Coronary artery (tissue), 2 donors: ENCODE measurements at regions not wholly inside any gene's neighbourhood (a gene's known extent, or its start where the extent isn't known, plus 50 kb on each side); places are given as distances from the start of the nearest gene placed in this dataset.

ENCODE experiments used
- DNase-seq: peaks from one replicate; pipeline ENCODE4 v3.0.0-alpha.2; 2017; ENCODE audit warnings: low spot score
- H3K27ac ChIP-seq, 2 donors: fragments of 200-600 bp; sonication (generic); one replicate each; pipeline ENCODE4 v1.5.1; 2016 to 2019
- H3K4me3 ChIP-seq: fragments of 200-600 bp; sonication (generic); 2 replicates; pipeline ENCODE4 v1.5.1; 2016; ENCODE audit warnings: mild to moderate bottlenecking, moderate library complexity
- CTCF ChIP-seq: fragments of 200-600 bp; sonication (generic); IDR thresholded peaks from one replicate; pipeline ENCODE4 v1.5.1; 2019; ENCODE audit warnings: antibody characterized with exemption

GRCh38 chrX:30951003-30951402 lies 61.9 kb upstream of the TAB3 start:
- DNase-seq, result no peak
- Histone ChIP-seq H3K4me3 (no peak overlapping the region), H3K27ac (no peak overlapping the region)
- no peak for TF ChIP-seq CTCF

- no peak for TF ChIP-seq CTCF
- H3K4me3 ChIP-seq, result no peak overlapping the region
- no peak overlapping the region for H3K27ac ChIP-seq
- DNase-seq, result no peak
Observed at GRCh38 chrX:30950391-30950790, 61.3 kb upstream of the TAB3 start.

- no peak overlapping the region for H3K4me3 ChIP-seq
- DNase-seq, result no peak
- TF ChIP-seq CTCF, result no peak
- no peak overlapping the region for H3K27ac ChIP-seq
Observed at GRCh38 chrX:30949554-30949953, 60.5 kb upstream of the TAB3 start.

DNA sequence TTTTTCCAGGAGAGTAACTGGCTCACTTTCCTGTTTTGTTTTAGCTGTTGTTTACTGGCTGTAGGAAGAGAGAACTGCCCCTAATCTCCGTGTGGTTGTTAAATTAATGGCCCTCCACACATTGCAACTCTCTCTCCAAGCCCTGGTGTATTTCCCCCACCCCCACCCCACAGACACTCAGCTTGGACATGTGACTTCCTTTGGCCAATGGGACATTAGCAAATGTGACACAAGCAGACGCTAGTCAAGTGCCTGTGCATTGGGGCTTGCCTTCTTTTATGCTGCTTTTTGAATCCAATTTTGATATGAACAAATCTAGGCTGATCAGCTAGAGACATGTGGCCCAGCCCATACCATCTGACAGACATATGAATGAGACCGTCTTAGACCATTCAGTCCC lies 59.6 kb upstream of the TAB3 start:
- TF ChIP-seq CTCF, result no peak
- no peak for DNase-seq
- no peak overlapping the region for H3K4me3 ChIP-seq
- H3K27ac ChIP-seq, result no peak overlapping the region

DNA sequence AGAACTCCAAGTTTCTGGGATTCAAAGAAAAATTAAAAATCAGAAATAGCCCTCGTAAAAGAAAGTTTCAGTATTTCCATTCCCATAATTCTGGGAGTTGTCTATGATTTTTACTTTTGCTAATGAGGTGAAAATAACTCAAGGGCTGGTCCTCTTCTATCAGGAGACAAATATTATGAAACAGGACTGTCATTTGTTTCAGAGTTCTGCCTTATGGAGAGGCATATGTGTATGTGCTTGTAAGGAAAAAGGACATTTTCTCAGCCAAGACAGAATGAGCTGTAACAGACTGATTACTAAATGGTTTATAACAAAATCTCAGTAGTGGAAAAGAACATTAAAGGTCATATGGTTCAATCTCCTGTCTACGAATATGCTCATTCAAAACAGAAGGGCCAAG lies 59.0 kb upstream of the TAB3 start:
- Histone ChIP-seq H3K27ac (no peak overlapping the region), H3K4me3 (no peak overlapping the region)
- no peak for TF ChIP-seq CTCF
- no peak for DNase-seq

- TF ChIP-seq CTCF, result no peak
- Histone ChIP-seq H3K27ac (no peak overlapping the region), H3K4me3 (no peak overlapping the region)
- DNase-seq, result no peak
Observed at GRCh38 chrX:30943984-30944383, 54.9 kb upstream of the TAB3 start.

- TF ChIP-seq CTCF, result no peak
Observed at GRCh38 chrX:30941898-30942297, 52.8 kb upstream of the TAB3 start.

More at GRCh38 chrX:30941898-30942297, 52.8 kb upstream of the TAB3 start:
- Histone ChIP-seq H3K4me3 (no peak overlapping the region), H3K27ac (no peak overlapping the region)
- DNase-seq, result no peak
